Mucosa of rectum (tissue), 2 donors: ENCODE measurements at regions not wholly inside any gene's neighbourhood (a gene's known extent, or its start where the extent isn't known, plus 50 kb on each side); places are given as distances from the start of the nearest gene placed in this dataset.

Source experiments
- H3K27ac ChIP-seq, 2 donors: one replicate each; pipeline ENCODE4 v1.7.0; 2013; ENCODE audit warnings: inconsistent platforms in 2 of 2, low read depth in 2 of 2, low read length in 2 of 2
- H3K27me3 ChIP-seq, 2 donors: one replicate each; pipeline ENCODE4 v1.7.0; 2013; ENCODE audit warnings: low read length in 2 of 2; ENCODE audit not compliant: control insufficient read depth in 2 of 2, insufficient read depth in 2 of 2
- H3K36me3 ChIP-seq, 2 donors: one replicate each; pipeline ENCODE4 v1.7.0; 2013; ENCODE audit warnings: low read length in 2 of 2; ENCODE audit not compliant: control insufficient read depth in 2 of 2, insufficient read depth in 2 of 2
- H3K4me1 ChIP-seq, 2 donors: one replicate each; pipeline ENCODE4 v1.7.0; 2013; ENCODE audit warnings: low read length in 2 of 2, mild to moderate bottlenecking in 1 of 2; ENCODE audit not compliant: control insufficient read depth in 2 of 2, insufficient read depth in 2 of 2
- H3K4me3 ChIP-seq, 2 donors: one replicate each; pipeline ENCODE4 v1.7.0; 2013; ENCODE audit warnings: low read length in 2 of 2
- H3K9ac ChIP-seq, 2 donors: one replicate each; pipeline ENCODE4 v1.7.0; 2013; ENCODE audit warnings: low read length in 2 of 2, low read depth in 1 of 2, mild to moderate bottlenecking in 1 of 2
- H3K9me3 ChIP-seq, 2 donors: one replicate each; pipeline ENCODE4 v1.7.0; 2013; ENCODE audit warnings: low read length in 2 of 2; ENCODE audit not compliant: control insufficient read depth in 2 of 2
- donor health status: healthy.
- donor health status: Normal muscosa, but diverticular disease.

GRCh38 chr2:64867253-64867996 is 121.8 kb upstream of the SLC1A4 start:
- Histone ChIP-seq H3K36me3 (no peaks in the 10 kb centered on the region), H3K4me3 (no peak overlapping the region), H3K9ac (no peak overlapping the region), H3K27ac (no peak overlapping the region), H3K27me3 (no peaks in the 10 kb centered on the region), H3K9me3 (no peaks in the 10 kb centered on the region), H3K4me1 (peaks cover 2 to 12% of the 10 kb centered on the region in 2 donors)

DNA sequence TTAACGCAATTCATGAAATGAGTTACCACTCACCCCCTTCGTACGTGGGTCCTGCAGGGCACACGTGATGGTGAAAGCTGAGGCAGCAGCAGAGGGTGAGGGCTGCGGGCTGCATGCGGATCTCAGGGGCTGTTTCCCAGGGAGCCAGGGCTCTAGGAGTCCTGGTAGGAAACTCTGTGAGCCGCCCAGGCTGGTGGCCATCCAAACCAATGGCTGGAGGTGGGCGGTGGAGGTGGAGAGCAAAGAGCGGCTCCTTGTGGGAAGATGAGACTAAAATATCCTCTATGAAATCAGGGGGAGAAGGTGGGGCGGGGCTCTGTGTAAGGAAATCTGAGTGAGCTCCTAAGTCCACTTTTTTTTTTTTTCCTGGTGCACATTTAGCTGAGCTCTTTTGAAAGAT is 120.1 kb upstream of the SLC1A4 start:
- H3K9ac ChIP-seq: no peak overlapping the region
- H3K36me3 ChIP-seq: no peaks in the 10 kb centered on the region
- H3K27me3 ChIP-seq: no peaks in the 10 kb centered on the region
- no peak overlapping the region for H3K4me3 ChIP-seq
- H3K27ac ChIP-seq: no peak overlapping the region
- peaks cover 2 to 12% of the 10 kb centered on the region in 2 donors for H3K4me1 ChIP-seq
- no peaks in the 10 kb centered on the region for H3K9me3 ChIP-seq

- H3K27ac ChIP-seq: no peak overlapping the region
- H3K36me3 ChIP-seq: no peaks in the 10 kb centered on the region
- H3K4me1 ChIP-seq: peaks cover 2 to 4% of the 10 kb centered on the region in 2 donors
- no peaks in the 10 kb centered on the region for H3K9me3 ChIP-seq
- H3K9ac ChIP-seq: no peak overlapping the region
- no peaks in the 10 kb centered on the region for H3K27me3 ChIP-seq
- H3K4me3 ChIP-seq: peak overlapping the region; percentile 2 to 60
These were observed 115.7 kb upstream of the SLC1A4 start for GRCh38 chr2:64873472-64873924.

GRCh38 chr2:64874593-64874992 is 114.6 kb upstream of the SLC1A4 start:
- Histone ChIP-seq H3K27me3 (no peaks in the 10 kb centered on the region), H3K27ac (no peak overlapping the region), H3K4me1 (peaks cover 2 to 4% of the 10 kb centered on the region in 2 donors), H3K36me3 (no peaks in the 10 kb centered on the region), H3K4me3 (no peak overlapping the region), H3K9me3 (no peaks in the 10 kb centered on the region), H3K9ac (no peak overlapping the region)

GRCh38 chr2:64875368-64875767 is 113.8 kb upstream of the SLC1A4 start:
- no peaks in the 10 kb centered on the region for H3K9me3 ChIP-seq
- H3K27me3 ChIP-seq: no peaks in the 10 kb centered on the region
- H3K27ac ChIP-seq: no peak overlapping the region
- peaks cover 2 to 4% of the 10 kb centered on the region in 2 donors for H3K4me1 ChIP-seq
- H3K36me3 ChIP-seq: no peaks in the 10 kb centered on the region
- no peak overlapping the region for H3K9ac ChIP-seq
- no peak overlapping the region for H3K4me3 ChIP-seq

DNA sequence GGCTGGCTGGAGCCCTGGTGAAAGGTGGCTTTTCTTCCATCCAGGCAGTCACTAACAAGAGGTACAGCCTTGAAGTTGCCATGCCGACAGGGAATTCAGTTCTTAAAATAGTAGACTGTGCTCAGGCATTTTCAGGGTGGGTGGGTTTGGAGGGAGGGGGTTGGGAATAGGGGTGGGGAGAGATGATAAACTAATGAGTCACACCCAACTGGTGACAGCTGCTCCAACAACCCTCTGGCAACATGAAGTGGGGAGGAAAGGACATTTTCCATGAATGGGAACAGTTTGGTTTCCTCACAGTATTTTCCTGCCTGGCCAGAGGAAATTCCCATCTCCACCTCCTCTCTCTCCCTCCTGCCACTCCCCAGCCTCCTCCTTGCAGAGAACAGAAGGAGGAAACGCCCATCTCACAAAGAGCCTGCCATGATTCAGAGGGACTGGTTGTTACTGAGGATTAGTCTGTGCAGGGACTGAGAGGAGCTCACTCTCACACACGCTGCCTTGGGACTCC is 113.0 kb upstream of the SLC1A4 start:
- no peak overlapping the region for H3K9ac ChIP-seq
- no peak overlapping the region for H3K4me3 ChIP-seq
- H3K36me3 ChIP-seq: no peaks in the 10 kb centered on the region
- H3K9me3 ChIP-seq: no peaks in the 10 kb centered on the region
- H3K4me1 ChIP-seq: peaks cover 2 to 4% of the 10 kb centered on the region in 2 donors
- H3K27me3 ChIP-seq: no peaks in the 10 kb centered on the region
- no peak overlapping the region for H3K27ac ChIP-seq

GRCh38 chr2:64879745-64880144 is 109.5 kb upstream of the SLC1A4 start:
- no peaks in the 10 kb centered on the region for H3K9me3 ChIP-seq
- no peak overlapping the region for H3K9ac ChIP-seq
- H3K27ac ChIP-seq: no peak overlapping the region
- H3K27me3 ChIP-seq: no peaks in the 10 kb centered on the region
- no peak overlapping the region for H3K4me3 ChIP-seq
- peaks cover 2 to 4% of the 10 kb centered on the region in 2 donors for H3K4me1 ChIP-seq
- H3K36me3 ChIP-seq: no peaks in the 10 kb centered on the region

DNA sequence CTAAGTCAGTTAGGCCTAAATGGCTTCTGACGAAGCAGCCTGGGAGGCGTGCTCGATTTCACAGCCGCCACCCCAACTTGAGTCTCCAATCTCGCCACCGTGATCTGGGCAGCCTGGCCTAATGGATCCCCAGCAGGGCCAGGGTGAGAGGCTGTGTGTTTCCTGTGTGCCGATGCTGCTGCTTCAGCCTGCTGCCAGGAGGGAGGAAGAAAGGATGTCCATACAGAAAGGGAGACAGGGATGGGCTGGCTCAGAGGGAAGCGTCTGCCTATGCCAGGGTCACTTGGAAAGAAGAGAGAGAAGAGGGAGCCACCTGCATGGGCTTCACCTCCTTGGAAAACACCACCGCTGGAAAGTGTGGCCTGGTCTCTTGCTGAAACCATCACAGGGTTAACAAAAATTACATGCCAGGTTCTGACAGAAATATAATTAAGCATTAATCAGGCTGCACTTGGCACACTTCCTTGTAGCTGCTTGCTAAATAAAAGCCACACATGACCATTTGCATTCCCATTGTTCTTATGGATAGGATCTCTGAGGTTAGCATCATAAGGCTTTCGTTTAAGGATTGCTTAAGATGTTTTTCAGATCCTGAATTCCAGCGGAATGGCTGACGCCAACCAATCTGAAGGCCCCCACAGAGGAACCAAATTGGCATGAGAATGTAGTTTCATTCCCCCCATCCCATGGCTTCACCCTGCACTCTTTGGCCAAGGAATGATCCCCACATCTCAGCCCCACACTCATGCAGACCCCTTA is 108.8 kb upstream of the SLC1A4 start:
- Histone ChIP-seq H3K36me3 (no peaks in the 10 kb centered on the region), H3K4me1 (peaks cover 2 to 4% of the 10 kb centered on the region in 2 donors), H3K27ac (no peak overlapping the region), H3K4me3 (no peak overlapping the region), H3K27me3 (no peaks in the 10 kb centered on the region), H3K9me3 (no peaks in the 10 kb centered on the region), H3K9ac (no peak overlapping the region)

DNA sequence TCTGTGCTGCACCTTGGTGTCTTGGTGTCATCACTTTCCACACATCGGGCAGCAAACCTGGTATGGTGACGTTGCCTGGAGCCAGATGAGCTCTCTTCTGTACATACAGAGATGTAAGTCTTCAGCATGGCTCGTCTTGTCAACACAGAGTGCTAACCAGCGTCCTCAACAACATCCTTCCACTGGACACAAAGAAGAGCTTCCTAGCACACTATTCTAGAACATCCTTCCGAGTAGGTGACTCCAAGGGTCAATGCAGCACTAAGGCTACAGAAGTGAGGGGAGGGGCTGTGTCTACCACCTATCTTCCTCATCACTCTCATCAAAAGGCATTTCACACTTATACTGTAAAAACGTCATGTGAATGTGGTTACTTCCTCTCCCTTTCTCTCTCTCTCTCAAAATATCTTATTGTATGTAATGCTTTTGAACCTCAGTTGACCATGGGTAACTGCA is 108.1 kb upstream of the SLC1A4 start:
- Histone ChIP-seq H3K4me3 (no peak overlapping the region), H3K27ac (no peak overlapping the region), H3K27me3 (no peaks in the 10 kb centered on the region), H3K4me1 (peaks cover 2 to 4% of the 10 kb centered on the region in 2 donors), H3K9ac (no peak overlapping the region), H3K9me3 (no peaks in the 10 kb centered on the region), H3K36me3 (no peaks in the 10 kb centered on the region)

DNA sequence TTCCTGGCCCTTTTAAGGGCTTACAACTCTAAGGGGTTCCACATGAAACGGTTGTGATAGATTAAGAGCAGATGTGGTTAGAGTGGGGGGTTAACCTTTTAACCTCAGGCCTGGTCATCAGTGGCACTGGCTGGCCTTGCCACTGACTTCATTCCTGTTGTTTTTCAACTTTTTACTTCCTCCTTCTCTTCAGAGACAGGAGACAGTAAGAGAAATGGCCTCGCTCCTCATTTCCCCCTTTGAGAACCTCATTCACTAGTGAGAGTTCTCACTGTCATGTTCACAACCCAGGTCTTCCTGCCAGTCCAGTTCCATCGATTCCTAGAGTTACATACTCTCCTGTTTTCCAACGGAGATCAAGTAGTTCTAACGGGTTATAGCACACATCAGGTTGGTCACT is 101.6 kb upstream of the SLC1A4 start:
- Histone ChIP-seq H3K36me3 (no peaks in the 10 kb centered on the region), H3K4me3 (no peak overlapping the region), H3K4me1 (no peaks in the 10 kb centered on the region), H3K27ac (no peak overlapping the region), H3K27me3 (no peaks in the 10 kb centered on the region), H3K9ac (no peak overlapping the region), H3K9me3 (peaks cover 0 to 3% of the 10 kb centered on the region in 2 donors)
